Germinal center (tissue), 1 donor: ENCODE measurements at regions not wholly inside any gene's neighbourhood (a gene's known extent, or its start where the extent isn't known, plus 50 kb on each side); places are given as distances from the start of the nearest gene placed in this dataset.
"Not testable (repeated sequence)": the region's sequence is repeated elsewhere in the genome, so short reads cannot be mapped to it uniquely, and the experiment has no call there.

ENCODE experiments used
- DNase-seq: peaks from one replicate; pipeline ENCODE4 v3.0.0; 2012; ENCODE audit warnings: mixed read lengths, low spot score

- not testable (repeated sequence) for DNase-seq
Measured at GRCh38 chr15:20308027-20308690, 233.4 kb downstream of the GOLGA6L6 start.

- not testable (repeated sequence) for DNase-seq
Measured at GRCh38 chr15:20307137-20307536, 234.5 kb downstream of the GOLGA6L6 start.

GRCh38 chr15:20306497-20307106 is 235.0 kb downstream of the GOLGA6L6 start:
- DNase-seq, result not testable (repeated sequence)

- not testable (repeated sequence) for DNase-seq
Measured at GRCh38 chr15:20305912-20306311, 235.7 kb downstream of the GOLGA6L6 start.

- not testable (repeated sequence) for DNase-seq
Measured at GRCh38 chr15:20305015-20305465, 236.6 kb downstream of the GOLGA6L6 start.

GRCh38 chr15:20304282-20305014 is 237.2 kb downstream of the GOLGA6L6 start:
- not testable (repeated sequence) for DNase-seq

- not testable (repeated sequence) for DNase-seq
Measured at GRCh38 chr15:20303248-20304171, 238.1 kb downstream of the GOLGA6L6 start.

- DNase-seq, result not testable (repeated sequence)
Measured at GRCh38 chr15:20302141-20303069, 239.2 kb downstream of the GOLGA6L6 start.

- DNase-seq, result not testable (repeated sequence)
Measured at GRCh38 chr15:20301471-20302081, 240.0 kb downstream of the GOLGA6L6 start.

GRCh38 chr15:20301041-20301390 is 240.6 kb downstream of the GOLGA6L6 start:
- DNase-seq, result not testable (repeated sequence)

- not testable (repeated sequence) for DNase-seq
Measured at GRCh38 chr15:20300351-20301040, 241.1 kb downstream of the GOLGA6L6 start.

- not testable (repeated sequence) for DNase-seq
Measured at GRCh38 chr15:20297603-20298123, 243.9 kb downstream of the GOLGA6L6 start.

- not testable (repeated sequence) for DNase-seq
Measured at GRCh38 chr15:20296261-20296660, 245.3 kb downstream of the GOLGA6L6 start.

GRCh38 chr15:20295238-20295811 is 246.3 kb downstream of the GOLGA6L6 start:
- no peak for DNase-seq

GRCh38 chr15:20294651-20295237 is 246.9 kb downstream of the GOLGA6L6 start:
- DNase-seq, result no peak

- DNase-seq, result not testable (repeated sequence)
Measured at GRCh38 chr15:20292422-20293005, 249.1 kb downstream of the GOLGA6L6 start.

- DNase-seq, result not testable (repeated sequence)
Measured at GRCh38 chr15:20291616-20292015, 250.0 kb downstream of the GOLGA6L6 start.

- DNase-seq, result not testable (repeated sequence)
Measured at GRCh38 chr15:20290606-20291005, 251.0 kb downstream of the GOLGA6L6 start.
